K562 (cell line): ENCODE measurements at regions not wholly inside any gene's neighbourhood (a gene's known extent, or its start where the extent isn't known, plus 50 kb on each side); places are given as distances from the start of the nearest gene placed in this dataset.

Experiments
- ARHGAP35 ChIP-seq: fragments of 450-650 bp; IDR thresholded peaks from 2 replicates; pipeline ENCODE4 v1.6.1; 2018; ENCODE audit not compliant: partially characterized antibody
- BMI1 ChIP-seq: fragments of 150-350 bp; IDR thresholded peaks from 2 replicates; pipeline ENCODE4 v1.6.1; 2014; ENCODE audit warnings: low read length
- HNRNPL ChIP-seq: fragments of 200-400 bp; formaldehyde crosslinking; IDR thresholded peaks from 2 replicates; pipeline ENCODE4 v1.6.1; 2017; ENCODE audit warnings: low read depth, mild to moderate bottlenecking, low read length
- PHF21A ChIP-seq: fragments of 450-650 bp; IDR thresholded peaks from 2 replicates; pipeline ENCODE4 v1.6.1; 2017; ENCODE audit warnings: low read depth, borderline replicate concordance
- POLR2AphosphoS2 ChIP-seq: IDR thresholded peaks from 2 replicates; pipeline ENCODE4 v1.6.1; 2012; ENCODE audit warnings: low read length, improper control_type of control experiment
- PRPF4 ChIP-seq: fragments of 200-400 bp; formaldehyde crosslinking; IDR thresholded peaks from one replicate; pipeline ENCODE4 v1.6.1; 2017; ENCODE audit warnings: low read length, low read depth, mild to moderate bottlenecking; ENCODE audit not compliant: insufficient read depth, poor library complexity, severe bottlenecking
- RBM34 ChIP-seq: fragments of 200-400 bp; formaldehyde crosslinking; IDR thresholded peaks from 2 replicates; pipeline ENCODE4 v1.6.1; 2018; ENCODE audit warnings: low read length, borderline replicate concordance; ENCODE audit not compliant: insufficient read depth
- SNIP1 ChIP-seq: fragments of 450-650 bp; IDR thresholded peaks from 2 replicates; pipeline ENCODE4 v1.7.1; 2017; ENCODE audit warnings: low read depth, mild to moderate bottlenecking
- ZNF146 ChIP-seq: IDR thresholded peaks from one replicate; pipeline ENCODE4 v1.6.1; 2018; ENCODE audit warnings: missing compliant biosample characterization; ENCODE audit not compliant: unreplicated experiment
- TF ChIP-seq, protein P1 (sequence below): fragments of 200-600 bp; sonication (generic); IDR thresholded peaks from one replicate; pipeline ENCODE4 v1.6.1; 2012; ENCODE audit warnings: mild to moderate bottlenecking, low read depth, low read length, inconsistent platforms
- TF ChIP-seq, protein P2 (sequence below): sonication (generic); formaldehyde crosslinking; IDR thresholded peaks from 2 replicates; pipeline ENCODE4 v1.8.1; 2023; ENCODE audit warnings: mild to moderate bottlenecking, missing genetic modification reagents
- TF ChIP-seq, protein P3 (sequence below): fragments of 250-450 bp; sonication (Bioruptor Pico); IDR thresholded peaks from 2 replicates; pipeline ENCODE4 v1.8.0; 2022; ENCODE audit warnings: inconsistent platforms
- TF ChIP-seq, protein P4 (sequence below): sonication (generic); formaldehyde crosslinking; IDR thresholded peaks from 2 replicates; pipeline ENCODE4 v1.8.1; 2022; ENCODE audit warnings: missing genetic modification reagents

DNA sequence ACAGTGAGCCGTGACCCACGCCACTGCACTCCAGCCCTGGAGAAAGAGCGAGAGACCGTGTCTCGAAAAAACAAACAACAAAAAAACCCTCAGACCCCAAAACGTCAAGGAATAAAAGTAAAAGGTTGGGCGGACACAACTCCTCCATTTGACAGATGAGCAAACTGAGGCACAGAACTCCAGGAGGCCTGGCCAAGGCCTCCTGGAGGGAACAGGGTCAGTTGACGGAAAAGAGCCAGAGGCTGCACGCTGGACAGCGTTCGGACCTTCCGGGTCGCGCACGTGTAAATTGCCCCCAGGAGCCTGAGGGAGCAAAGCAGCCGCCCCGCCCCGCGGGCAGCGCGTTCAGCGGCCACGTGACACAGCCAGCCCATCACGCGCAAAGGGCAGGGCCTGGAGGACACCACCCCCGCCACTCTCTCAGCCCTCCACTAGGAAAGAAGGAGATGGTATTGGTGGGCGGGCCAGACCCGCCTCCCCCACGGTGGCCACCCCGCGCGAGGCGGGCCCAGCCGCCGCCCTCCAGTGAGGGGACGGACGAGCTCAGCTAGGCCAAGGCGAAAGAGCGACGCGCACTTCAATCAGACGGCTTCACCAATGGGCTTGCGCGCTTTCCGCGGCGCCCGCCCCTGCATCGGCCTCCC is 81.5 kb downstream of the PTPDC1 start (continued):
- TF ChIP-seq, protein P1, sequence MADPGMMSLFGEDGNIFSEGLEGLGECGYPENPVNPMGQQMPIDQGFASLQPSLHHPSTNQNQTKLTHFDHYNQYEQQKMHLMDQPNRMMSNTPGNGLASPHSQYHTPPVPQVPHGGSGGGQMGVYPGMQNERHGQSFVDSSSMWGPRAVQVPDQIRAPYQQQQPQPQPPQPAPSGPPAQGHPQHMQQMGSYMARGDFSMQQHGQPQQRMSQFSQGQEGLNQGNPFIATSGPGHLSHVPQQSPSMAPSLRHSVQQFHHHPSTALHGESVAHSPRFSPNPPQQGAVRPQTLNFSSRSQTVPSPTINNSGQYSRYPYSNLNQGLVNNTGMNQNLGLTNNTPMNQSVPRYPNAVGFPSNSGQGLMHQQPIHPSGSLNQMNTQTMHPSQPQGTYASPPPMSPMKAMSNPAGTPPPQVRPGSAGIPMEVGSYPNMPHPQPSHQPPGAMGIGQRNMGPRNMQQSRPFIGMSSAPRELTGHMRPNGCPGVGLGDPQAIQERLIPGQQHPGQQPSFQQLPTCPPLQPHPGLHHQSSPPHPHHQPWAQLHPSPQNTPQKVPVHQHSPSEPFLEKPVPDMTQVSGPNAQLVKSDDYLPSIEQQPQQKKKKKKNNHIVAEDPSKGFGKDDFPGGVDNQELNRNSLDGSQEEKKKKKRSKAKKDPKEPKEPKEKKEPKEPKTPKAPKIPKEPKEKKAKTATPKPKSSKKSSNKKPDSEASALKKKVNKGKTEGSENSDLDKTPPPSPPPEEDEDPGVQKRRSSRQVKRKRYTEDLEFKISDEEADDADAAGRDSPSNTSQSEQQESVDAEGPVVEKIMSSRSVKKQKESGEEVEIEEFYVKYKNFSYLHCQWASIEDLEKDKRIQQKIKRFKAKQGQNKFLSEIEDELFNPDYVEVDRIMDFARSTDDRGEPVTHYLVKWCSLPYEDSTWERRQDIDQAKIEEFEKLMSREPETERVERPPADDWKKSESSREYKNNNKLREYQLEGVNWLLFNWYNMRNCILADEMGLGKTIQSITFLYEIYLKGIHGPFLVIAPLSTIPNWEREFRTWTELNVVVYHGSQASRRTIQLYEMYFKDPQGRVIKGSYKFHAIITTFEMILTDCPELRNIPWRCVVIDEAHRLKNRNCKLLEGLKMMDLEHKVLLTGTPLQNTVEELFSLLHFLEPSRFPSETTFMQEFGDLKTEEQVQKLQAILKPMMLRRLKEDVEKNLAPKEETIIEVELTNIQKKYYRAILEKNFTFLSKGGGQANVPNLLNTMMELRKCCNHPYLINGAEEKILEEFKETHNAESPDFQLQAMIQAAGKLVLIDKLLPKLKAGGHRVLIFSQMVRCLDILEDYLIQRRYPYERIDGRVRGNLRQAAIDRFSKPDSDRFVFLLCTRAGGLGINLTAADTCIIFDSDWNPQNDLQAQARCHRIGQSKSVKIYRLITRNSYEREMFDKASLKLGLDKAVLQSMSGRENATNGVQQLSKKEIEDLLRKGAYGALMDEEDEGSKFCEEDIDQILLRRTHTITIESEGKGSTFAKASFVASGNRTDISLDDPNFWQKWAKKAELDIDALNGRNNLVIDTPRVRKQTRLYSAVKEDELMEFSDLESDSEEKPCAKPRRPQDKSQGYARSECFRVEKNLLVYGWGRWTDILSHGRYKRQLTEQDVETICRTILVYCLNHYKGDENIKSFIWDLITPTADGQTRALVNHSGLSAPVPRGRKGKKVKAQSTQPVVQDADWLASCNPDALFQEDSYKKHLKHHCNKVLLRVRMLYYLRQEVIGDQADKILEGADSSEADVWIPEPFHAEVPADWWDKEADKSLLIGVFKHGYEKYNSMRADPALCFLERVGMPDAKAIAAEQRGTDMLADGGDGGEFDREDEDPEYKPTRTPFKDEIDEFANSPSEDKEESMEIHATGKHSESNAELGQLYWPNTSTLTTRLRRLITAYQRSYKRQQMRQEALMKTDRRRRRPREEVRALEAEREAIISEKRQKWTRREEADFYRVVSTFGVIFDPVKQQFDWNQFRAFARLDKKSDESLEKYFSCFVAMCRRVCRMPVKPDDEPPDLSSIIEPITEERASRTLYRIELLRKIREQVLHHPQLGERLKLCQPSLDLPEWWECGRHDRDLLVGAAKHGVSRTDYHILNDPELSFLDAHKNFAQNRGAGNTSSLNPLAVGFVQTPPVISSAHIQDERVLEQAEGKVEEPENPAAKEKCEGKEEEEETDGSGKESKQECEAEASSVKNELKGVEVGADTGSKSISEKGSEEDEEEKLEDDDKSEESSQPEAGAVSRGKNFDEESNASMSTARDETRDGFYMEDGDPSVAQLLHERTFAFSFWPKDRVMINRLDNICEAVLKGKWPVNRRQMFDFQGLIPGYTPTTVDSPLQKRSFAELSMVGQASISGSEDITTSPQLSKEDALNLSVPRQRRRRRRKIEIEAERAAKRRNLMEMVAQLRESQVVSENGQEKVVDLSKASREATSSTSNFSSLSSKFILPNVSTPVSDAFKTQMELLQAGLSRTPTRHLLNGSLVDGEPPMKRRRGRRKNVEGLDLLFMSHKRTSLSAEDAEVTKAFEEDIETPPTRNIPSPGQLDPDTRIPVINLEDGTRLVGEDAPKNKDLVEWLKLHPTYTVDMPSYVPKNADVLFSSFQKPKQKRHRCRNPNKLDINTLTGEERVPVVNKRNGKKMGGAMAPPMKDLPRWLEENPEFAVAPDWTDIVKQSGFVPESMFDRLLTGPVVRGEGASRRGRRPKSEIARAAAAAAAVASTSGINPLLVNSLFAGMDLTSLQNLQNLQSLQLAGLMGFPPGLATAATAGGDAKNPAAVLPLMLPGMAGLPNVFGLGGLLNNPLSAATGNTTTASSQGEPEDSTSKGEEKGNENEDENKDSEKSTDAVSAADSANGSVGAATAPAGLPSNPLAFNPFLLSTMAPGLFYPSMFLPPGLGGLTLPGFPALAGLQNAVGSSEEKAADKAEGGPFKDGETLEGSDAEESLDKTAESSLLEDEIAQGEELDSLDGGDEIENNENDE: no peak
- TF ChIP-seq BMI1 (no peak), RBM34 (no peak), SNIP1 (no peak), POLR2AphosphoS2 (no peak), PHF21A (no peak), ZNF146 (CRISPR knock-in tag) (no peak), HNRNPL (peak; percentile 24; the same call in 1 of the 2 replicates), PRPF4 (no peak), ARHGAP35 (no peak)
- TF ChIP-seq, protein P2, sequence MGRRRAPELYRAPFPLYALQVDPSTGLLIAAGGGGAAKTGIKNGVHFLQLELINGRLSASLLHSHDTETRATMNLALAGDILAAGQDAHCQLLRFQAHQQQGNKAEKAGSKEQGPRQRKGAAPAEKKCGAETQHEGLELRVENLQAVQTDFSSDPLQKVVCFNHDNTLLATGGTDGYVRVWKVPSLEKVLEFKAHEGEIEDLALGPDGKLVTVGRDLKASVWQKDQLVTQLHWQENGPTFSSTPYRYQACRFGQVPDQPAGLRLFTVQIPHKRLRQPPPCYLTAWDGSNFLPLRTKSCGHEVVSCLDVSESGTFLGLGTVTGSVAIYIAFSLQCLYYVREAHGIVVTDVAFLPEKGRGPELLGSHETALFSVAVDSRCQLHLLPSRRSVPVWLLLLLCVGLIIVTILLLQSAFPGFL: no peak
- TF ChIP-seq, protein P3, sequence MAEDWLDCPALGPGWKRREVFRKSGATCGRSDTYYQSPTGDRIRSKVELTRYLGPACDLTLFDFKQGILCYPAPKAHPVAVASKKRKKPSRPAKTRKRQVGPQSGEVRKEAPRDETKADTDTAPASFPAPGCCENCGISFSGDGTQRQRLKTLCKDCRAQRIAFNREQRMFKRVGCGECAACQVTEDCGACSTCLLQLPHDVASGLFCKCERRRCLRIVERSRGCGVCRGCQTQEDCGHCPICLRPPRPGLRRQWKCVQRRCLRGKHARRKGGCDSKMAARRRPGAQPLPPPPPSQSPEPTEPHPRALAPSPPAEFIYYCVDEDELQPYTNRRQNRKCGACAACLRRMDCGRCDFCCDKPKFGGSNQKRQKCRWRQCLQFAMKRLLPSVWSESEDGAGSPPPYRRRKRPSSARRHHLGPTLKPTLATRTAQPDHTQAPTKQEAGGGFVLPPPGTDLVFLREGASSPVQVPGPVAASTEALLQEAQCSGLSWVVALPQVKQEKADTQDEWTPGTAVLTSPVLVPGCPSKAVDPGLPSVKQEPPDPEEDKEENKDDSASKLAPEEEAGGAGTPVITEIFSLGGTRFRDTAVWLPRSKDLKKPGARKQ (CRISPR knock-in tag): 0 out of 2 replicates have a peak, but pooled peaks have one; percentile 48
- TF ChIP-seq, protein P4, sequence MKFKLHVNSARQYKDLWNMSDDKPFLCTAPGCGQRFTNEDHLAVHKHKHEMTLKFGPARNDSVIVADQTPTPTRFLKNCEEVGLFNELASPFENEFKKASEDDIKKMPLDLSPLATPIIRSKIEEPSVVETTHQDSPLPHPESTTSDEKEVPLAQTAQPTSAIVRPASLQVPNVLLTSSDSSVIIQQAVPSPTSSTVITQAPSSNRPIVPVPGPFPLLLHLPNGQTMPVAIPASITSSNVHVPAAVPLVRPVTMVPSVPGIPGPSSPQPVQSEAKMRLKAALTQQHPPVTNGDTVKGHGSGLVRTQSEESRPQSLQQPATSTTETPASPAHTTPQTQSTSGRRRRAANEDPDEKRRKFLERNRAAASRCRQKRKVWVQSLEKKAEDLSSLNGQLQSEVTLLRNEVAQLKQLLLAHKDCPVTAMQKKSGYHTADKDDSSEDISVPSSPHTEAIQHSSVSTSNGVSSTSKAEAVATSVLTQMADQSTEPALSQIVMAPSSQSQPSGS (CRISPR knock-in tag): no peak
